OCI-LY3 (cell line): ENCODE measurements at regions not wholly inside any gene's neighbourhood (a gene's known extent, or its start where the extent isn't known, plus 50 kb on each side); places are given as distances from the start of the nearest gene placed in this dataset.

Experiments
- EZH2phosphoT487 ChIP-seq: fragments of 200-600 bp; shearing (Covaris generic); IDR thresholded peaks from 2 replicates; pipeline ENCODE4 v1.6.1; 2018; ENCODE audit warnings: antibody characterized with exemption, mixed run types, low read depth
- TF ChIP-seq, protein P1 (sequence below): fragments of 200-600, 300-600 bp; sonication (generic); IDR thresholded peaks from 2 replicates; pipeline ENCODE4 v1.5.1; 2014; ENCODE audit warnings: antibody characterized with exemption, low read length, low read depth

DNA sequence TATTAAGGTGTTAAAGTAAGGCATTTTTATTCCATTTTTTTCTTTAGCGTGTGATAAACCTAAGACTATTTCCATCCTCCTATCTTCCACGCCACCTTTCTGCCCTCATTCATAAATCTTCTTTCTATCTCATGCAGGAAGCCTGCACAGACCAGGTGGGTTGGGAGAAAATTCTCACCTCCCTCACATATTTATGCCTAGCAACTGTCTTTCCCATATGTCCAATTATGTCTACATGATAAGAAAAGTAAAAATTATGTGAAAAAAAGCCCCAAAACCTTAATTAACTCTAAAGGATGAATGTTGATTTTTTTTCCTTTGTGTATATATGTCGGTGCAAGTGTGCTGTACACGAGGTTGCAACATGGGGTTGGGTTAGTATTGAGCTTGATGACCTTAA, 225.6 kb upstream of the GCFC2 start:
- TF ChIP-seq, protein P1, sequence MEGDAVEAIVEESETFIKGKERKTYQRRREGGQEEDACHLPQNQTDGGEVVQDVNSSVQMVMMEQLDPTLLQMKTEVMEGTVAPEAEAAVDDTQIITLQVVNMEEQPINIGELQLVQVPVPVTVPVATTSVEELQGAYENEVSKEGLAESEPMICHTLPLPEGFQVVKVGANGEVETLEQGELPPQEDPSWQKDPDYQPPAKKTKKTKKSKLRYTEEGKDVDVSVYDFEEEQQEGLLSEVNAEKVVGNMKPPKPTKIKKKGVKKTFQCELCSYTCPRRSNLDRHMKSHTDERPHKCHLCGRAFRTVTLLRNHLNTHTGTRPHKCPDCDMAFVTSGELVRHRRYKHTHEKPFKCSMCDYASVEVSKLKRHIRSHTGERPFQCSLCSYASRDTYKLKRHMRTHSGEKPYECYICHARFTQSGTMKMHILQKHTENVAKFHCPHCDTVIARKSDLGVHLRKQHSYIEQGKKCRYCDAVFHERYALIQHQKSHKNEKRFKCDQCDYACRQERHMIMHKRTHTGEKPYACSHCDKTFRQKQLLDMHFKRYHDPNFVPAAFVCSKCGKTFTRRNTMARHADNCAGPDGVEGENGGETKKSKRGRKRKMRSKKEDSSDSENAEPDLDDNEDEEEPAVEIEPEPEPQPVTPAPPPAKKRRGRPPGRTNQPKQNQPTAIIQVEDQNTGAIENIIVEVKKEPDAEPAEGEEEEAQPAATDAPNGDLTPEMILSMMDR, result no peak
- no peak for TF ChIP-seq EZH2phosphoT487
